HepG2 (cell line): ENCODE measurements at regions not wholly inside any gene's neighbourhood (a gene's known extent, or its start where the extent isn't known, plus 50 kb on each side); places are given as distances from the start of the nearest gene placed in this dataset.

Experiments used
- ATAC-seq: fragments of 200-7000 bp; cut with Tn5 transposase; 3 replicates; pipeline ENCODE4 v1.9.1; 2020; ENCODE audit warnings: mild to moderate bottlenecking, moderate library complexity
- BruUV-seq: library from RNA; stranded (reverse); fragments of 400-500 nt; replicated peaks from 2 replicates; lab custom pipeline; 2021; lab: Mats Ljungman, UMichigan
- CTCF ChIA-PET: fragments of 300-600 bp; formaldehyde crosslinking; extraction: SDS; loops from one replicate; lab custom pipeline; 2021; ENCODE audit warnings: low total read pairs, inconsistent platforms, low intra/inter-chr PET ratio; lab: Yijun Ruan, JAX
- POLR2A ChIA-PET: fragments of 350-600 bp; sonication (Branson Sonifier 250); formaldehyde crosslinking; loops from one replicate; lab custom pipeline; 2020; ENCODE audit warnings: antibody characterized with exemption, inconsistent platforms; lab: Yijun Ruan, JAX
- DNase-seq: peaks from one replicate; pipeline ENCODE4 v3.0.0-alpha.2; 2015; ENCODE audit warnings: low spot score
- FAIRE-seq: peaks from 3 replicates; lab custom pipeline; 2011; peaks lifted over from hg19 to GRCh38; lab: Jason Lieb, UNC
- H2AFZ ChIP-seq: one replicate; pipeline ENCODE4 v1.6.1; 2011; ENCODE audit warnings: low read length, inconsistent platforms
- H3K27ac ChIP-seq: fragments of 300-600 bp; 3 replicates; pipeline ENCODE4 v1.8.0; 2011; ENCODE audit warnings: mixed run types, mild to moderate bottlenecking, mixed read lengths, low read length, inconsistent platforms; ENCODE audit not compliant: insufficient read depth; ENCODE audit errors: extremely low read length
- H3K27me3 ChIP-seq, 2 experiments: fragments of 200-600 bp in 1 of 2; 2 replicates in 1 of 2; 3 replicates in 1 of 2; pipeline versions ENCODE4 v1.6.0 to v1.8.0; 2011; ENCODE audit warnings: low read length in 2 of 2, mild to moderate bottlenecking in 2 of 2, moderate library complexity in 2 of 2, inconsistent platforms in 1 of 2; ENCODE audit not compliant: insufficient read depth in 2 of 2, control insufficient read depth in 1 of 2
- H3K36me3 ChIP-seq, 2 experiments: fragments of 200-600 bp in 1 of 2; replicated peaks in 1 of 2; 2 replicates in 1 of 2; 3 replicates in 1 of 2; pipeline versions ENCODE4 v1.5.1 to v1.8.0; 2011; ENCODE audit warnings: low read length in 2 of 2, inconsistent platforms in 1 of 2; ENCODE audit not compliant: insufficient read depth in 2 of 2, control insufficient read depth in 1 of 2
- H3K4me1 ChIP-seq: 2 replicates; pipeline ENCODE4 v1.5.1; 2012; ENCODE audit warnings: low read length, inconsistent platforms; ENCODE audit not compliant: insufficient read depth
- H3K4me2 ChIP-seq: 2 replicates; pipeline ENCODE4 v1.6.0; 2011; ENCODE audit warnings: low read depth, low read length, inconsistent platforms
- H3K4me3 ChIP-seq, 3 experiments: fragments of 200-600 bp in 1 of 3; sonication (generic), shearing (Covaris generic) in 1 of 3; replicated peaks in 1 of 3; 2 replicates each; pipeline ENCODE4 v1.5.1; 2011 to 2016; ENCODE audit warnings: low read length in 3 of 3, inconsistent platforms in 2 of 3, low read depth in 2 of 3, mild to moderate bottlenecking in 2 of 3, control low read depth in 1 of 3, mixed read lengths in 1 of 3; ENCODE audit not compliant: insufficient read depth in 1 of 3
- H3K79me2 ChIP-seq: one replicate; pipeline ENCODE4 v1.6.1; 2011; ENCODE audit warnings: low read length, inconsistent platforms; ENCODE audit not compliant: insufficient read depth
- H3K9ac ChIP-seq: 2 replicates; pipeline ENCODE4 v1.6.0; 2011; ENCODE audit warnings: mild to moderate bottlenecking, low read depth, low read length, inconsistent platforms; ENCODE audit not compliant: insufficient read depth
- H3K9me3 ChIP-seq: 2 replicates; pipeline ENCODE4 v1.5.1; 2012; ENCODE audit warnings: mild to moderate bottlenecking, low read length
- H4K20me1 ChIP-seq: 2 replicates; pipeline ENCODE4 v1.6.0; 2011; ENCODE audit warnings: inconsistent platforms, mild to moderate bottlenecking, low read length, moderate library complexity; ENCODE audit not compliant: insufficient read depth
- ATF1 ChIP-seq: IDR thresholded peaks from 2 replicates; pipeline ENCODE4 v1.6.1; 2016; ENCODE audit warnings: mild to moderate bottlenecking, control low read depth
- EEA1 ChIP-seq: sonication (generic); formaldehyde crosslinking; IDR thresholded peaks from 2 replicates; pipeline ENCODE4 v1.5.1; 2020; ENCODE audit warnings: mild to moderate bottlenecking, missing genetic modification reagents, borderline replicate concordance
- HOXA5 ChIP-seq: sonication (generic); formaldehyde crosslinking; IDR thresholded peaks from 2 replicates; pipeline ENCODE4 v1.4.0; 2020; ENCODE audit warnings: missing genetic modification reagents
- MAFG ChIP-seq: sonication (generic); formaldehyde crosslinking; IDR thresholded peaks from 2 replicates; pipeline ENCODE4 v1.5.1; 2020; ENCODE audit warnings: mild to moderate bottlenecking, missing genetic modification reagents
- REXO4 ChIP-seq: sonication (generic); formaldehyde crosslinking; IDR thresholded peaks from 2 replicates; pipeline ENCODE4 v1.8.0; 2022; ENCODE audit warnings: missing genetic modification reagents, mild to moderate bottlenecking, borderline replicate concordance
- SMYD3 ChIP-seq: sonication (generic); formaldehyde crosslinking; IDR thresholded peaks from 2 replicates; pipeline ENCODE4 v1.8.1; 2023; ENCODE audit warnings: mild to moderate bottlenecking, missing genetic modification reagents
- ZNF563 ChIP-seq: sonication (generic); formaldehyde crosslinking; IDR thresholded peaks from 2 replicates; pipeline ENCODE4 v1.8.0; 2022; ENCODE audit warnings: mild to moderate bottlenecking, moderate library complexity, missing genetic modification reagents
- ZNF644 ChIP-seq: IDR thresholded peaks from 2 replicates; pipeline ENCODE4 v1.6.1; 2016; ENCODE audit warnings: low read depth
- ZNF839 ChIP-seq: sonication (generic); formaldehyde crosslinking; IDR thresholded peaks from 2 replicates; pipeline ENCODE4 v1.4.0; 2020; ENCODE audit warnings: missing genetic modification reagents, mild to moderate bottlenecking, borderline replicate concordance
- WGBS: methylation state at CpG from one replicate; pipeline ENCODE4 v1.1.6; 2017; ENCODE audit warnings: low lambda C conversion rate; 5-methylcytosine and 5-hydroxymethylcytosine counted together
- in situ Hi-C: cut with HindIII; loops from 2 replicates; pipeline ENCODE4 v1.10.0; 2017; ENCODE audit warnings: low pct_unique_long_range_greater_than_20kb; ENCODE audit not compliant: extremely low pct_ligation_motif_present
- intact Hi-C: fragments of 100-400 bp; cut with micrococcal nuclease; formaldehyde crosslinking; loops from one replicate; pipeline ENCODE4 v1.10.0; 2022; ENCODE audit not compliant: unreplicated experiment
- TF ChIP-seq, protein P1 (sequence below): sonication (generic); formaldehyde crosslinking; IDR thresholded peaks from 2 replicates; pipeline ENCODE4 v1.4.0; 2020; ENCODE audit warnings: missing genetic modification reagents

DNA sequence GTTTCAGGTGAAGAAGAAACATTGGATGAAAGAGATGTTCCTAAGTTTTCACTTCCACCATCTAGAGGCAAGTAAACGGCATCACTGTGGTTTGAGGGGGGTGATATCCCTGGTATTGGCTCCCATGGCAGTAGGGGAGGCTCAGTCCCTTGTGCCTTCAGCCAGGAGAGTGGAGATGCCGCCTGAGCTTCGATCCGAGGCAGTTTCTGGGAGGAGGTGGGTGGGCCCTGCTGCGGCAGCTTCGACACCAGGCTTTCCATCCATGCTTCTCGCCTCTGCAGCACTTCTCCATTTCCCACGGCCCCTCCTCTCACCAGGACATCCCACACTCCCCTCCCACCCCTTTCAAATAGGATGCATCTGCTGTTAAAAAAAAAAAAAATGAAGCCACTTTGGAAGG, 258.3 kb downstream of the GADD45G start:
- POLR2A ChIA-PET = no interaction called here
- no peak overlapping the region for H3K4me2 ChIP-seq
- FAIRE-seq = no peak
- H3K79me2 ChIP-seq = no peaks in the 10 kb centered on the region
- intact Hi-C loops (no loop called here), in situ Hi-C loops (no loop called here)
- no peaks in the 10 kb centered on the region for H3K4me1 ChIP-seq
- BruUV-seq = no TSS peak
- TF ChIP-seq HOXA5 (CRISPR knock-in tag) = no peak
- no peak for TF ChIP-seq ZNF839 (CRISPR knock-in tag)
- no peak for TF ChIP-seq ZNF563 (CRISPR knock-in tag)
- no peak for TF ChIP-seq ZNF644 (CRISPR knock-in tag)
- no peak for TF ChIP-seq REXO4 (CRISPR knock-in tag)
- TF ChIP-seq SMYD3 (CRISPR knock-in tag) = no peak
- no peak for TF ChIP-seq EEA1 (CRISPR knock-in tag)
- TF ChIP-seq MAFG (CRISPR knock-in tag) = no peak
- TF ChIP-seq, protein P1, sequence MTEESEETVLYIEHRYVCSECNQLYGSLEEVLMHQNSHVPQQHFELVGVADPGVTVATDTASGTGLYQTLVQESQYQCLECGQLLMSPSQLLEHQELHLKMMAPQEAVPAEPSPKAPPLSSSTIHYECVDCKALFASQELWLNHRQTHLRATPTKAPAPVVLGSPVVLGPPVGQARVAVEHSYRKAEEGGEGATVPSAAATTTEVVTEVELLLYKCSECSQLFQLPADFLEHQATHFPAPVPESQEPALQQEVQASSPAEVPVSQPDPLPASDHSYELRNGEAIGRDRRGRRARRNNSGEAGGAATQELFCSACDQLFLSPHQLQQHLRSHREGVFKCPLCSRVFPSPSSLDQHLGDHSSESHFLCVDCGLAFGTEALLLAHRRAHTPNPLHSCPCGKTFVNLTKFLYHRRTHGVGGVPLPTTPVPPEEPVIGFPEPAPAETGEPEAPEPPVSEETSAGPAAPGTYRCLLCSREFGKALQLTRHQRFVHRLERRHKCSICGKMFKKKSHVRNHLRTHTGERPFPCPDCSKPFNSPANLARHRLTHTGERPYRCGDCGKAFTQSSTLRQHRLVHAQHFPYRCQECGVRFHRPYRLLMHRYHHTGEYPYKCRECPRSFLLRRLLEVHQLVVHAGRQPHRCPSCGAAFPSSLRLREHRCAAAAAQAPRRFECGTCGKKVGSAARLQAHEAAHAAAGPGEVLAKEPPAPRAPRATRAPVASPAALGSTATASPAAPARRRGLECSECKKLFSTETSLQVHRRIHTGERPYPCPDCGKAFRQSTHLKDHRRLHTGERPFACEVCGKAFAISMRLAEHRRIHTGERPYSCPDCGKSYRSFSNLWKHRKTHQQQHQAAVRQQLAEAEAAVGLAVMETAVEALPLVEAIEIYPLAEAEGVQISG = no peak
- TF ChIP-seq ATF1 (CRISPR knock-in tag) = no peak
- TF ChIP-seq, all 625 proteins: peak for 0
- H3K27me3 ChIP-seq = peaks cover 1 to 3% of the 10 kb centered on the region in 2 experiments; a peak in 1 of 5 replicates
- no peaks in the 10 kb centered on the region for H4K20me1 ChIP-seq
- no peak overlapping the region for H3K4me3 ChIP-seq
- no peak overlapping the region for H3K9ac ChIP-seq
- CTCF ChIA-PET = no interaction called here
- H3K27ac ChIP-seq = no peak overlapping the region
- no peaks in the 10 kb centered on the region for H3K9me3 ChIP-seq
- no peak overlapping the region for H2AFZ ChIP-seq
- DNase-seq (no peak), ATAC-seq (no peak)
- 33% methylated on average over 6 of the region's 8 CpGs for WGBS
- no peaks in the 10 kb centered on the region for H3K36me3 ChIP-seq
